Natural killer cell (primary cell): ENCODE measurements at regions not wholly inside any gene's neighbourhood (a gene's known extent, or its start where the extent isn't known, plus 50 kb on each side); places are given as distances from the start of the nearest gene placed in this dataset.

Experiments used
- ATAC-seq, 3 donors: fragments of 150-1000 bp in 2 of 3; fragments of 200-7000 bp in 1 of 3; cut with Tn5 transposase; 1 replicate in 1 of 3; 2 replicates in 2 of 3; pipeline ENCODE4 v1.10.0; 2021; ENCODE audit warnings: mild to moderate bottlenecking in 2 of 3, moderate library complexity in 2 of 3
- DNase-seq, 2 donors: peaks; one replicate each; pipeline versions ENCODE4 v3.0.0 to v3.0.0-alpha.2; 2013 to 2021; ENCODE audit warnings: mixed read lengths in 1 of 2
- H3K27ac ChIP-seq: one replicate; pipeline ENCODE4 v1.5.1; 2013; ENCODE audit warnings: mild to moderate bottlenecking, low read length
- H3K27me3 ChIP-seq: one replicate; pipeline ENCODE4 v1.6.1; 2013; ENCODE audit warnings: low read length; ENCODE audit not compliant: control insufficient read depth, insufficient read depth
- H3K36me3 ChIP-seq: one replicate; pipeline ENCODE4 v1.6.1; 2013; ENCODE audit warnings: low read length; ENCODE audit not compliant: control insufficient read depth, insufficient read depth
- H3K4me1 ChIP-seq: one replicate; pipeline ENCODE4 v1.6.1; 2013; ENCODE audit warnings: low read length; ENCODE audit not compliant: control insufficient read depth, insufficient read depth
- H3K4me3 ChIP-seq: one replicate; pipeline ENCODE4 v1.5.1; 2013; ENCODE audit warnings: low read length
- H3K9me3 ChIP-seq: one replicate; pipeline ENCODE4 v1.6.1; 2013; ENCODE audit warnings: low read length; ENCODE audit not compliant: control insufficient read depth, insufficient read depth
- H3K27ac Mint-ChIP-seq, 2 donors: one replicate each; pipeline ENCODE4 v1.8.0; 2022; ENCODE audit warnings: mild to moderate bottlenecking in 2 of 2, mixed read lengths in 2 of 2, moderate library complexity in 1 of 2
- H3K27me3 Mint-ChIP-seq, 2 donors: one replicate each; pipeline ENCODE4 v1.8.0; 2022; ENCODE audit warnings: low read depth in 2 of 2, mixed read lengths in 2 of 2
- H3K36me3 Mint-ChIP-seq: one replicate; pipeline ENCODE4 v1.8.0; 2022; ENCODE audit warnings: mixed read lengths
- H3K4me1 Mint-ChIP-seq, 2 donors: one replicate each; pipeline ENCODE4 v1.8.0; 2022; ENCODE audit warnings: mixed read lengths in 2 of 2
- H3K4me3 Mint-ChIP-seq: one replicate; pipeline ENCODE4 v1.8.0; 2022; ENCODE audit warnings: mild to moderate bottlenecking, moderate library complexity, mixed read lengths
- H3K9me3 Mint-ChIP-seq, 2 donors: one replicate each; pipeline ENCODE4 v1.8.0; 2022; ENCODE audit warnings: mixed read lengths in 2 of 2
- CTCF ChIP-seq: fragments of 200-600 bp; IDR thresholded peaks from one replicate; pipeline ENCODE4 v1.8.0; 2022; ENCODE audit warnings: antibody characterized with exemption
- WGBS: methylation state at CpG from one replicate; pipeline ENCODE4 v1.1.7; 2013; ENCODE audit warnings: missing lambda C conversion rate; ENCODE audit not compliant: insufficient coverage; 5-methylcytosine and 5-hydroxymethylcytosine counted together
- intact Hi-C: fragments of 100-400 bp; cut with micrococcal nuclease; formaldehyde crosslinking; loops from one replicate; pipeline ENCODE4 v1.14.2; 2022

GRCh38 chr1:201740086-201740541, 88.8 kb upstream of the IPO9 start:
- H3K27me3 Mint-ChIP-seq = peaks cover 34 to 35% of the 10 kb centered on the region in 2 donors
- Histone ChIP-seq H3K36me3 (no peaks in the 10 kb centered on the region), H3K9me3 (no peaks in the 10 kb centered on the region), H3K4me3 (peak overlapping the region; percentile 74), H3K27me3 (peaks cover 6% of the 10 kb centered on the region), H3K27ac (no peak overlapping the region), H3K4me1 (peaks cover 21% of the 10 kb centered on the region)
- peaks cover 5 to 26% of the 10 kb centered on the region in 2 donors for H3K4me1 Mint-ChIP-seq
- H3K4me3 Mint-ChIP-seq = peak overlapping the region; percentile 86
- intact Hi-C loops = no loop called here
- peak in 1 of 2 donors; percentile 11 for DNase-seq
- H3K9me3 Mint-ChIP-seq = no peaks in the 10 kb centered on the region
- H3K36me3 Mint-ChIP-seq = no peaks in the 10 kb centered on the region
- under 1% methylated on average over 29 of the region's 29 CpGs for whole genome bisulfite sequencing
- peak overlapping the region in 1 of 2 donors; percentile 54 for H3K27ac Mint-ChIP-seq
- no peak for TF ChIP-seq CTCF
- ATAC-seq = peak in 1 of 3 donors; percentile 27

GRCh38 chr1:201740670-201741111, 88.3 kb upstream of the IPO9 start:
- H3K4me3 ChIP-seq = peak overlapping the region; percentile 74
- peaks cover 34 to 35% of the 10 kb centered on the region in 2 donors for H3K27me3 Mint-ChIP-seq
- no peaks in the 10 kb centered on the region for H3K36me3 Mint-ChIP-seq
- 13% methylated on average over 7 of the region's 9 CpGs for WGBS
- H3K9me3 Mint-ChIP-seq = no peaks in the 10 kb centered on the region
- peak in 1 of 2 donors; percentile 14 for DNase-seq
- peak in 1 of 3 donors; percentile 14 for ATAC-seq
- H3K36me3 ChIP-seq = no peaks in the 10 kb centered on the region
- peak overlapping the region; percentile 86 for H3K4me3 Mint-ChIP-seq
- intact Hi-C loops = no loop called here
- H3K9me3 ChIP-seq = no peaks in the 10 kb centered on the region
- H3K27me3 ChIP-seq = peaks cover 6% of the 10 kb centered on the region
- peaks cover 21% of the 10 kb centered on the region for H3K4me1 ChIP-seq
- H3K27ac Mint-ChIP-seq = peak overlapping the region in 1 of 2 donors; percentile 54
- H3K27ac ChIP-seq = no peak overlapping the region
- peaks cover 5 to 26% of the 10 kb centered on the region in 2 donors for H3K4me1 Mint-ChIP-seq
- no peak for TF ChIP-seq CTCF

GRCh38 chr1:201741763-201742342, 87.1 kb upstream of the IPO9 start:
- DNase-seq (no peak), ATAC-seq (no peak)
- H3K4me1 Mint-ChIP-seq = peaks cover 5 to 26% of the 10 kb centered on the region in 2 donors
- Histone ChIP-seq H3K36me3 (no peaks in the 10 kb centered on the region), H3K9me3 (no peaks in the 10 kb centered on the region), H3K27me3 (peaks cover 6% of the 10 kb centered on the region), H3K4me1 (peaks cover 21% of the 10 kb centered on the region), H3K4me3 (no peak overlapping the region), H3K27ac (no peak overlapping the region)
- no peaks in the 10 kb centered on the region for H3K9me3 Mint-ChIP-seq
- peak overlapping the region; percentile 45 for H3K4me3 Mint-ChIP-seq
- intact Hi-C loops = no loop called here
- H3K36me3 Mint-ChIP-seq = no peaks in the 10 kb centered on the region
- H3K27me3 Mint-ChIP-seq = peaks cover 35% of the 10 kb centered on the region in 2 donors
- WGBS = 97% methylated on average over 2 of the region's 3 CpGs
- TF ChIP-seq CTCF = no peak
- H3K27ac Mint-ChIP-seq = no peak overlapping the region

DNA sequence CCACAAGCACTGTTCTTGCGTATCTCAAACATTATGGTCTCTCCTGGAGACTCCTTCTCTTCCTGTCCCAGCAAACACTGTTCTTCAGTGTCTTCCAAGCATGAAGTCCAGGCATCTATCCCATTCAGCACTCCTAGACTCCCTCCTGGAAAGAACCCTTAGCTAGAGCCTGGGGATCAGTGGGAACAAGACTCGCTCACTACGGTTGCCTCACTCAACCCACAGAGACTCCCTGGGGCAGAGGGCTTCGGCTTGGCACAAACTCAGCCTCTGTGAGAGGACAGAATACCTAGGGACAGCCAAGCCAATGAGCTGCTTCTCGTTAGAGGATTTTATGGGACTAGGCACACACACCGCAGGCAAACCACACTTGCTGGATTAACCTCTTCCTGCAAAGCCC, 86.5 kb upstream of the IPO9 start:
- no peaks in the 10 kb centered on the region for H3K36me3 Mint-ChIP-seq
- no peak overlapping the region for H3K27ac Mint-ChIP-seq
- no peak overlapping the region for H3K4me3 ChIP-seq
- H3K9me3 Mint-ChIP-seq = no peaks in the 10 kb centered on the region
- no peak for DNase-seq
- 75% methylated on average over 6 of the region's 6 CpGs for WGBS
- peaks cover 5 to 26% of the 10 kb centered on the region in 2 donors for H3K4me1 Mint-ChIP-seq
- H3K9me3 ChIP-seq = no peaks in the 10 kb centered on the region
- peaks cover 21% of the 10 kb centered on the region for H3K4me1 ChIP-seq
- peaks cover 6% of the 10 kb centered on the region for H3K27me3 ChIP-seq
- H3K36me3 ChIP-seq = no peaks in the 10 kb centered on the region
- no peak overlapping the region for H3K4me3 Mint-ChIP-seq
- H3K27me3 Mint-ChIP-seq = peaks cover 35 to 41% of the 10 kb centered on the region in 2 donors
- no peak for TF ChIP-seq CTCF
- ATAC-seq = no peak
- intact Hi-C loops = no loop called here
- H3K27ac ChIP-seq = no peak overlapping the region
